H1 (cell line): ENCODE measurements at regions not wholly inside any gene's neighbourhood (a gene's known extent, or its start where the extent isn't known, plus 50 kb on each side); places are given as distances from the start of the nearest gene placed in this dataset.

Experiments
- ASH2L ChIP-seq: fragments of 200-600, 300-600 bp; sonication (generic); IDR thresholded peaks from one replicate; pipeline ENCODE4 v1.7.1; 2017; ENCODE audit warnings: low read length
- BACH1 ChIP-seq: IDR thresholded peaks from 2 replicates; pipeline ENCODE4 v1.6.1; 2012; ENCODE audit warnings: low read length, improper control_type of control experiment
- CBX5 ChIP-seq: fragments of 300-800, 300-1000 bp; sonication (generic); IDR thresholded peaks from 2 replicates; pipeline ENCODE4 v1.7.1; 2016; ENCODE audit warnings: antibody characterized with exemption, low read length, low read depth
- CEBPB ChIP-seq: IDR thresholded peaks from 2 replicates; pipeline ENCODE4 v1.6.1; 2012; ENCODE audit warnings: low read depth, low read length
- EP300 ChIP-seq, 2 experiments: IDR thresholded peaks; 1 replicate in 1 of 2; 2 replicates in 1 of 2; pipeline ENCODE4 v1.6.1; 2011 to 2012; ENCODE audit warnings: low read depth in 2 of 2, low read length in 2 of 2, mild to moderate bottlenecking in 2 of 2, borderline replicate concordance in 1 of 2, inconsistent platforms in 1 of 2, moderate library complexity in 1 of 2
- EZH2 ChIP-seq: fragments of 200-600 bp; sonication (generic); IDR thresholded peaks from 2 replicates; pipeline ENCODE4 v1.7.1; 2012; ENCODE audit warnings: low read depth, mild to moderate bottlenecking, moderate library complexity, low read length, inconsistent platforms; ENCODE audit not compliant: severe bottlenecking
- HDAC6 ChIP-seq: IDR thresholded peaks from one replicate; pipeline ENCODE4 v1.7.1; 2012; ENCODE audit warnings: low read depth, mild to moderate bottlenecking, inconsistent platforms, low read length, moderate library complexity
- POLR2AphosphoS5 ChIP-seq: IDR thresholded peaks from 2 replicates; pipeline ENCODE4 v1.6.1; 2011; ENCODE audit warnings: low read depth, low read length
- POU5F1 ChIP-seq: IDR thresholded peaks from 2 replicates; pipeline ENCODE4 v1.6.1; 2011; ENCODE audit warnings: low read depth, mild to moderate bottlenecking, low read length, moderate library complexity
- RBBP5 ChIP-seq: IDR thresholded peaks from 2 replicates; pipeline ENCODE4 v1.7.1; 2012; ENCODE audit warnings: low read depth, mild to moderate bottlenecking, inconsistent platforms, low read length, moderate library complexity, borderline replicate concordance
- RFX5 ChIP-seq: IDR thresholded peaks from 2 replicates; pipeline ENCODE4 v1.6.1; 2011; ENCODE audit warnings: low read depth, low read length, improper control_type of control experiment, borderline replicate concordance
- RNF2 ChIP-seq: fragments of 200-900, 300-1000 bp; sonication (generic); IDR thresholded peaks from 2 replicates; pipeline ENCODE4 v1.7.1; 2016; ENCODE audit warnings: borderline replicate concordance, low read depth, mild to moderate bottlenecking, antibody characterized with exemption, low read length; ENCODE audit not compliant: poor library complexity, severe bottlenecking; ENCODE audit errors: missing control alignments
- SP4 ChIP-seq: IDR thresholded peaks from 2 replicates; pipeline ENCODE4 v1.6.1; 2012; ENCODE audit warnings: low read length, inconsistent platforms
- SUZ12 ChIP-seq: fragments of 200-600 bp; sonication (generic); IDR thresholded peaks from 2 replicates; pipeline ENCODE4 v1.6.1; 2012; ENCODE audit warnings: mild to moderate bottlenecking, inconsistent platforms, low read length, moderate library complexity, mixed read lengths

DNA sequence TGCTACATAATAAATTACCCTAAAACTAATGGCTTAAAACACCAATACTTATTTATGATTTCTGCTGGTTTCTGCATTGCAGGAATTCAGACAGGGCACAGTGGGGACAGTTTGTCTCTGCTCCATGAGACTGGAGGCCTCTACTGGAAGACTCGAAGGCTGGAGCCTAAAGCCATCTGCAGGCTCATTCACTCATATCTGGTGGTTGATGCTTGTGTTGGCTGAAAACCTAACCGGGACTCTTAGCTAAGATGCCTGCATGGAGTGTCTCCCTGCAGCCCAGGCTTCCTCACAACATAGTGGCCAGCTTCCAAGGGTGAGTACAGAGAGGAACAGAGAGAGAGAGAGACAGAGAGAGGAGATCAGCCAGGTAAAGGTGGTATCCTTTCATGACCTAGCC is 195.5 kb upstream of the FOXA2 start (continued):
- TF ChIP-seq ASH2L (no peak), BACH1 (no peak), POU5F1 (no peak), EZH2 (no peak), POLR2AphosphoS5 (no peak), RFX5 (no peak), RNF2 (no peak), RBBP5 (no peak), SP4 (no peak), CBX5 (no peak), SUZ12 (no peak), CEBPB (no peak), EP300 (IDR thresholded peaks at IDR 0.05; ENCODE audit: borderline replicate concordance in 1 of 2, low read depth in 2 of 2, low read length in 2 of 2) (no peak), HDAC6 (no peak)
